Gastrocnemius medialis (tissue), 4 donors: ENCODE measurements at regions not wholly inside any gene's neighbourhood (a gene's known extent, or its start where the extent isn't known, plus 50 kb on each side); places are given as distances from the start of the nearest gene placed in this dataset.

ENCODE experiments used
- POLR2A ChIP-seq, 2 donors: fragments of 450-650 bp; IDR thresholded peaks; one replicate each; pipeline ENCODE4 v1.6.1; 2017; ENCODE audit warnings: antibody characterized with exemption in 2 of 2, mild to moderate bottlenecking in 2 of 2, moderate library complexity in 2 of 2
- TF ChIP-seq, protein P1 (sequence below), 5 experiments: fragments of 450-650 bp in 3 of 5; fragments of 200-600 bp in 2 of 5; sonication (generic) in 2 of 5; IDR thresholded peaks in 4 of 5; conservative IDR thresholded peaks in 1 of 5; 1 replicate in 4 of 5; 2 replicates in 1 of 5; pipeline ENCODE4 v1.5.1; 2016 to 2019; ENCODE audit warnings: antibody characterized with exemption in 5 of 5, mild to moderate bottlenecking in 3 of 5, moderate library complexity in 3 of 5

DNA sequence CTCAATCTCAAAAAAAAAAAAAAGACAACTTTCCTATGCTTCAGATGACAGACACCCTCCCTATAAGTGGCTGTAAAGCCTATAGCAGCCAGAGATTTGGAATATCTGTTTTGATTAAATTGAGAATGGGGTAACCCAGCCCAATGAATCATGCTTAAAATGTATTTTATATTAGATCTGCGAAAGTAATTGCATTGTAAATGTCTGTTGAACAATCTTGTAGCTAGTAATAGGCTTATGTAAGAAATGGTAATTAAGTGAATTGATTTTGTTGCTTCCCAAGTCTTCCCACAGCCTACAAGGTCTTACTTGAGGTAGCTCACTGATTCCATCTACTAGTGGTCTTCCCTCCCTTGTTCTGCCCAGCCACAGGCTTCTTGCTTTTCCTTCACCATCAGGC lies 590.7 kb downstream of the ACTL7B start:
- no peak for TF ChIP-seq POLR2A (IDR thresholded peaks at IDR 0.05)
- TF ChIP-seq, protein P1, sequence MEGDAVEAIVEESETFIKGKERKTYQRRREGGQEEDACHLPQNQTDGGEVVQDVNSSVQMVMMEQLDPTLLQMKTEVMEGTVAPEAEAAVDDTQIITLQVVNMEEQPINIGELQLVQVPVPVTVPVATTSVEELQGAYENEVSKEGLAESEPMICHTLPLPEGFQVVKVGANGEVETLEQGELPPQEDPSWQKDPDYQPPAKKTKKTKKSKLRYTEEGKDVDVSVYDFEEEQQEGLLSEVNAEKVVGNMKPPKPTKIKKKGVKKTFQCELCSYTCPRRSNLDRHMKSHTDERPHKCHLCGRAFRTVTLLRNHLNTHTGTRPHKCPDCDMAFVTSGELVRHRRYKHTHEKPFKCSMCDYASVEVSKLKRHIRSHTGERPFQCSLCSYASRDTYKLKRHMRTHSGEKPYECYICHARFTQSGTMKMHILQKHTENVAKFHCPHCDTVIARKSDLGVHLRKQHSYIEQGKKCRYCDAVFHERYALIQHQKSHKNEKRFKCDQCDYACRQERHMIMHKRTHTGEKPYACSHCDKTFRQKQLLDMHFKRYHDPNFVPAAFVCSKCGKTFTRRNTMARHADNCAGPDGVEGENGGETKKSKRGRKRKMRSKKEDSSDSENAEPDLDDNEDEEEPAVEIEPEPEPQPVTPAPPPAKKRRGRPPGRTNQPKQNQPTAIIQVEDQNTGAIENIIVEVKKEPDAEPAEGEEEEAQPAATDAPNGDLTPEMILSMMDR (IDR thresholded peaks at IDR 0.05 in 4 of 5, conservative IDR thresholded peaks at IDR 0.05 in 1 of 5), result no peak
